ENCODE measurements at regions not wholly inside any gene's neighbourhood (a gene's known extent, or its start where the extent isn't known, plus 50 kb on each side); places are given as distances from the start of the nearest gene placed in this dataset.

DNA sequence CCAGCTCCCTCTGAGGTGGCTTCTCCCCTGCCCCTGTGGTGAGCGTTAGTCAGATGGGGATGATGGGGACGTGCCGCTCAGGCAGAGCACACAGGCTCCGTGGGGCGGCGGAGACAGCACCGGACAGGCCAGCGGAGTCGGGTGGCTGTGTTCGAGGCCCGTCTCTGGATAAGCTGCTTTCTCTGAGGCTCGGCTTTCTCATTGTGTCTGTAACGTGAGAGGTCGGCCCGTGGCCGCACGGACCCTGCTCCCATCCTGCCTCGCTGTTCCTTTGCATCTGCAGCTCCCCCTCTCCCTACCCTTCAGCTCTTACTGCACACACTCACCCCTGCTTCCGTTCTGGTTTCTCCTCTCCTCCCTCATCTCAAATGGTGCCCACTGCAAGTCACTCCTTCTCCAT is 62.5 kb downstream of the FAM43A start:
- no peaks in the 10 kb centered on the region for H3K9me3 ChIP-seq (ENCODE audit: insufficient read depth, low read length)
- TF ChIP-seq SUZ12 (IDR thresholded peaks at IDR 0.05; ENCODE audit: extremely low read depth, insufficient read depth, insufficient read length) (no peak), YY1 (IDR thresholded peaks at IDR 0.05; ENCODE audit: insufficient read depth, insufficient read length) (no peak), ZNF274 (IDR thresholded peaks at IDR 0.05; ENCODE audit: low read depth, low read length) (no peak)
- peaks cover 23% of the 10 kb centered on the region for H3K4me1 ChIP-seq (ENCODE audit: insufficient read depth, insufficient read length)
- H3K27me3 ChIP-seq (ENCODE audit: insufficient read depth, insufficient read length) = peaks cover 13% of the 10 kb centered on the region
- H3K36me3 ChIP-seq (ENCODE audit: insufficient read depth, insufficient read length, low read length) = no peaks in the 10 kb centered on the region
- H3K4me3 ChIP-seq (ENCODE audit: insufficient read length, low read depth) = peak overlapping the region; percentile 13
- DNase-seq (ENCODE audit: low read depth, low spot score) = no peak
- H3K9ac ChIP-seq (ENCODE audit: insufficient read length, low read depth) = peak overlapping the region; percentile 70

- TF ChIP-seq YY1 (IDR thresholded peaks at IDR 0.05; ENCODE audit: insufficient read depth, insufficient read length) (no peak), SUZ12 (IDR thresholded peaks at IDR 0.05; ENCODE audit: extremely low read depth, insufficient read depth, insufficient read length) (no peak), ZNF274 (IDR thresholded peaks at IDR 0.05; ENCODE audit: low read depth, low read length) (no peak)
- H3K27me3 ChIP-seq (ENCODE audit: insufficient read depth, insufficient read length) = peaks cover 13% of the 10 kb centered on the region
- peaks cover 22% of the 10 kb centered on the region for H3K4me1 ChIP-seq (ENCODE audit: insufficient read depth, insufficient read length)
- peak overlapping the region; percentile 52 for H3K9ac ChIP-seq (ENCODE audit: insufficient read length, low read depth)
- H3K36me3 ChIP-seq (ENCODE audit: insufficient read depth, insufficient read length, low read length) = no peaks in the 10 kb centered on the region
- DNase-seq (ENCODE audit: low read depth, low spot score) = peak; percentile 38
- no peaks in the 10 kb centered on the region for H3K9me3 ChIP-seq (ENCODE audit: insufficient read depth, low read length)
- peak overlapping the region; percentile 3 for H3K4me3 ChIP-seq (ENCODE audit: insufficient read length, low read depth)
Observed at GRCh38 chr3:194749631-194750490, 64.2 kb downstream of the FAM43A start.

GRCh38 chr3:194750491-194750828 is 64.8 kb downstream of the FAM43A start:
- Histone ChIP-seq H3K4me1 (ENCODE audit: insufficient read depth, insufficient read length) (peaks cover 22% of the 10 kb centered on the region), H3K36me3 (ENCODE audit: insufficient read depth, insufficient read length, low read length) (no peaks in the 10 kb centered on the region), H3K9me3 (ENCODE audit: insufficient read depth, low read length) (no peaks in the 10 kb centered on the region), H3K27me3 (ENCODE audit: insufficient read depth, insufficient read length) (peaks cover 13% of the 10 kb centered on the region), H3K4me3 (ENCODE audit: insufficient read length, low read depth) (peak overlapping the region; percentile 3), H3K9ac (ENCODE audit: insufficient read length, low read depth) (peak overlapping the region; percentile 52)
- TF ChIP-seq YY1 (IDR thresholded peaks at IDR 0.05; ENCODE audit: insufficient read depth, insufficient read length) = no peak
- no peak for TF ChIP-seq SUZ12 (IDR thresholded peaks at IDR 0.05; ENCODE audit: extremely low read depth, insufficient read depth, insufficient read length)
- TF ChIP-seq ZNF274 (IDR thresholded peaks at IDR 0.05; ENCODE audit: low read depth, low read length) = no peak
- DNase-seq (ENCODE audit: low read depth, low spot score) = peak; percentile 61

DNA sequence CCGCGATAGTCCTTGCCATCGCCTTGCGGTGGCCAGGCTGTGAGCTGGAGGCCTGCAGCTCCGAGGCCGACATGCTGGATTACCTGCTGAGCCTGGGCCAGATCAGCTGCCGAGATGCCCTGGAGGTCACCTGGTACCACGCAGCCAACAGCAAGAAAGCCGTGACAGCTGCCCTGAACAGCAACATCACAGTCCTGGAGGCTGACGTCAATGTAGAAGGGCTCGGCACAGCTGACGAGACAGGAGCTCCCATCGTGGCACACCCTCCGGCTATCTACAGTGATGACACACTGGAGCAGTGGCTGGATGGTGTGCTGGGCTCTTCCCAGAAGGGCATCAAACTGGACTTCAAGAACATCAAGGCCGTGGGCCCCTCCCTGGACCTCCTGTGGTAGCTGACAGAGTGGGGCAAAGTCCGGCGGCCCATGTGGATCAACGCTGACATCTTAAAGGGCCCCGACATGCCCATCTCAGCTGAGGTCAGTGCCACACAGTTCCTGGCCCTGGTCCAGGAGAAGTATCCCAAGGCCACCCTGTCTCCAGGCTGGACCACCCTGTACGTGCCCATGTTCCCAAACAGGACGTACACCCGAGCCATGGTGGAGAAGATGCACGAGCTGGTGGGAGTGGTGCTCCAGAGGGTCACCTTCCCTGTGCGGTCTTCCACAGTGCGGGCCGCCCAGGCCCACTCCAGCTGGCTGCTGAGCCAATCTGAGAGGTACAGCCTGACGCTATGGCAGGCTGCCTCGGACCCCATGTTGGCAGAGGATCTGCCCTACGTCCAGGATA is 70.2 kb downstream of the FAM43A start:
- Histone ChIP-seq H3K4me3 (ENCODE audit: insufficient read length, low read depth) (no peak overlapping the region), H3K36me3 (ENCODE audit: insufficient read depth, insufficient read length, low read length) (no peaks in the 10 kb centered on the region), H3K4me1 (ENCODE audit: insufficient read depth, insufficient read length) (peaks cover 8% of the 10 kb centered on the region), H3K9me3 (ENCODE audit: insufficient read depth, low read length) (no peaks in the 10 kb centered on the region), H3K27me3 (ENCODE audit: insufficient read depth, insufficient read length) (peaks cover 5% of the 10 kb centered on the region), H3K9ac (ENCODE audit: insufficient read length, low read depth) (no peak overlapping the region)
- no peak for TF ChIP-seq ZNF274 (IDR thresholded peaks at IDR 0.05; ENCODE audit: low read depth, low read length)
- no peak for TF ChIP-seq YY1 (IDR thresholded peaks at IDR 0.05; ENCODE audit: insufficient read depth, insufficient read length)
- no peak for TF ChIP-seq SUZ12 (IDR thresholded peaks at IDR 0.05; ENCODE audit: extremely low read depth, insufficient read depth, insufficient read length)
- no peak for DNase-seq (ENCODE audit: low read depth, low spot score)

DNA sequence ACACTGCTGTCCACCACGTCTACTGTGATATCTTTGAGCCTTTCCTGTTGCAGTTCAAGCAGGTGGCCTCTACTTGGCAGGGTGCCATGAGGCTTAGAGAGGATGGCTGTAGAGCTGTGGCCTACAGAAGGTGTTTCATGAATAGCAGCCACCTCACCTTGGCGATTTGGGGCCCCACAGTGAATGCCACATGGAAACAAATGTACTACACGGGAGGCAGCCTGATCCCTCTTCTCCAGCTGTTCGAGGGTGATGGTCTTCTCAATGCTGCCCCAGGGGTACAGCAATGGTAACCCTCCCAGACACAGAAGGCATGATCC is 70.7 kb downstream of the FAM43A start:
- no peak for DNase-seq (ENCODE audit: low read depth, low spot score)
- H3K9ac ChIP-seq (ENCODE audit: insufficient read length, low read depth) = no peak overlapping the region
- H3K9me3 ChIP-seq (ENCODE audit: insufficient read depth, low read length) = no peaks in the 10 kb centered on the region
- no peak for TF ChIP-seq SUZ12 (IDR thresholded peaks at IDR 0.05; ENCODE audit: extremely low read depth, insufficient read depth, insufficient read length)
- TF ChIP-seq YY1 (IDR thresholded peaks at IDR 0.05; ENCODE audit: insufficient read depth, insufficient read length) = no peak
- TF ChIP-seq ZNF274 (IDR thresholded peaks at IDR 0.05; ENCODE audit: low read depth, low read length) = no peak
- H3K36me3 ChIP-seq (ENCODE audit: insufficient read depth, insufficient read length, low read length) = no peaks in the 10 kb centered on the region
- no peak overlapping the region for H3K4me3 ChIP-seq (ENCODE audit: insufficient read length, low read depth)
- peaks cover 3% of the 10 kb centered on the region for H3K27me3 ChIP-seq (ENCODE audit: insufficient read depth, insufficient read length)
- H3K4me1 ChIP-seq (ENCODE audit: insufficient read depth, insufficient read length) = peaks cover 8% of the 10 kb centered on the region

DNA sequence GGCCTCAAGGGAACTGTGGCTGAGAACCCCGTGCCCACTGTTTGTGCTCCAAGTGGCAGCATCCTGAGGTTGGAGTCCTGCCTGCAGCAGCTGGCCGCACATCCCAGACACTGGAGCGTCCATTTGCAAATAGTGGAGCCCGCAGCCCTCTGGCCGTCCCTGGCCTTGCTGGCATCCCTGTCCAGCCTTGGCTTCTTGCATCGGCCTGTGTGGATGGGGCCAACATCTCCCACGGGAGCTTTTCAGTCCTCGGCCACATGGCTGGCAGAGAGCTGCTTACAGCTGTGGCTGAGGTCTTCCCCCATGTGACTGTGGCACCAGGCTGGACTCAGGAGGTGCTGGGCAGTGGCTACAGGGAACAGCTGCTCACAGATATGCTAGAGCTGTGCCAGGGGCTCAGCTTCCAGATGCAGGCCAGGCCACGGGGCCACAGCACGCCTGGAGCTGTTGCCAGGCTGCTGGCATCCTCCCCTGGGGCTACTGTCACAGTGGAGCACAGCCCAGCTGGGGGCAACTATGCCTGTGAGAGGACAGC is 71.2 kb downstream of the FAM43A start:
- Histone ChIP-seq H3K9me3 (ENCODE audit: insufficient read depth, low read length) (no peaks in the 10 kb centered on the region), H3K27me3 (ENCODE audit: insufficient read depth, insufficient read length) (no peaks in the 10 kb centered on the region), H3K4me1 (ENCODE audit: insufficient read depth, insufficient read length) (peaks cover 11% of the 10 kb centered on the region), H3K9ac (ENCODE audit: insufficient read length, low read depth) (no peak overlapping the region), H3K4me3 (ENCODE audit: insufficient read length, low read depth) (no peak overlapping the region), H3K36me3 (ENCODE audit: insufficient read depth, insufficient read length, low read length) (no peaks in the 10 kb centered on the region)
- DNase-seq (ENCODE audit: low read depth, low spot score) = no peak
- TF ChIP-seq YY1 (IDR thresholded peaks at IDR 0.05; ENCODE audit: insufficient read depth, insufficient read length) (no peak), ZNF274 (IDR thresholded peaks at IDR 0.05; ENCODE audit: low read depth, low read length) (no peak), SUZ12 (IDR thresholded peaks at IDR 0.05; ENCODE audit: extremely low read depth, insufficient read depth, insufficient read length) (no peak)

DNA sequence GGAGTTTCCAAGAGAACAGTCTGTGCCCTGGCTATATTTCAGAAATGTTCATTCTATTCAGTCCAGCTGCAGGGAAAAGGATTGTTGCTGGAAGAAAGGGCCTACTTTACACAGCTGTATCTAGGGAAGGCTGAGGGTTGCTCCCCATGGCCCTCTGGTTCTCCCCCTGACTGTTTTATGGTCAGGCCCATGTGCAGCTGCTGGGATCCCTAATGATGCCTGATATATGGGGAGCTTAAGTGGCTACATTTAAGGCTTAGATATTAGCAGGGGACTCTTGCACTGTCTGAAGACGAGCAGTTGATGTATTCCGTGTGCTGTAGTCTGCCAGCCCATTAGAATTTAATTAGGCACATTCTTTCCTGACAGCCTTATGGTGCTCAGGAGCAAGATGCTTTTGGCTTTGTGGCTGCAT is 72.0 kb downstream of the FAM43A start:
- H3K36me3 ChIP-seq (ENCODE audit: insufficient read depth, insufficient read length, low read length) = no peaks in the 10 kb centered on the region
- no peaks in the 10 kb centered on the region for H3K9me3 ChIP-seq (ENCODE audit: insufficient read depth, low read length)
- no peaks in the 10 kb centered on the region for H3K27me3 ChIP-seq (ENCODE audit: insufficient read depth, insufficient read length)
- DNase-seq (ENCODE audit: low read depth, low spot score) = no peak
- H3K4me3 ChIP-seq (ENCODE audit: insufficient read length, low read depth) = no peak overlapping the region
- no peak overlapping the region for H3K9ac ChIP-seq (ENCODE audit: insufficient read length, low read depth)
- peaks cover 12% of the 10 kb centered on the region for H3K4me1 ChIP-seq (ENCODE audit: insufficient read depth, insufficient read length)
- TF ChIP-seq YY1 (IDR thresholded peaks at IDR 0.05; ENCODE audit: insufficient read depth, insufficient read length) (no peak), ZNF274 (IDR thresholded peaks at IDR 0.05; ENCODE audit: low read depth, low read length) (no peak), SUZ12 (IDR thresholded peaks at IDR 0.05; ENCODE audit: extremely low read depth, insufficient read depth, insufficient read length) (no peak)

Measured in NT2/D1 (cell line).